ENCODE measurements at regions not wholly inside any gene's neighbourhood (a gene's known extent, or its start where the extent isn't known, plus 50 kb on each side); places are given as distances from the start of the nearest gene placed in this dataset.

GRCh38 chr4:136227315-136227714 lies 1305.0 kb downstream of the PCDH18 start:
- TF ChIP-seq ARNTL (CRISPR knock-in tag; IDR thresholded peaks at IDR 0.05; ENCODE audit: borderline replicate concordance, low read depth), result no peak
- no peak for TF ChIP-seq CSDC2 (CRISPR knock-in tag; IDR thresholded peaks at IDR 0.05)
- TF ChIP-seq CSRNP3 (CRISPR knock-in tag; IDR thresholded peaks at IDR 0.05), result no peak
- TF ChIP-seq PPARA (CRISPR knock-in tag; IDR thresholded peaks at IDR 0.05; ENCODE audit: borderline replicate concordance), result no peak
- no peak for TF ChIP-seq ZFP30 (CRISPR knock-in tag; IDR thresholded peaks at IDR 0.05)
- no peak for TF ChIP-seq GLIS3 (CRISPR knock-in tag; IDR thresholded peaks at IDR 0.05)
- no peak for TF ChIP-seq TCF4 (CRISPR knock-in tag; IDR thresholded peaks at IDR 0.05; ENCODE audit: borderline replicate concordance)
- no peak for TF ChIP-seq ZC3H10 (CRISPR knock-in tag; IDR thresholded peaks at IDR 0.05)
- TF ChIP-seq CREB5 (CRISPR knock-in tag; IDR thresholded peaks at IDR 0.05; ENCODE audit: low read depth), result no peak
- TF ChIP-seq ESRRG (CRISPR knock-in tag; IDR thresholded peaks at IDR 0.05), result no peak
- TF ChIP-seq BACH2 (CRISPR knock-in tag; IDR thresholded peaks at IDR 0.05; ENCODE audit: borderline replicate concordance), result no peak
- no peak for TF ChIP-seq RARB (CRISPR knock-in tag; IDR thresholded peaks at IDR 0.05)
- no peak for TF ChIP-seq ISL1 (CRISPR knock-in tag; IDR thresholded peaks at IDR 0.05)
- no peak for ATAC-seq

DNA sequence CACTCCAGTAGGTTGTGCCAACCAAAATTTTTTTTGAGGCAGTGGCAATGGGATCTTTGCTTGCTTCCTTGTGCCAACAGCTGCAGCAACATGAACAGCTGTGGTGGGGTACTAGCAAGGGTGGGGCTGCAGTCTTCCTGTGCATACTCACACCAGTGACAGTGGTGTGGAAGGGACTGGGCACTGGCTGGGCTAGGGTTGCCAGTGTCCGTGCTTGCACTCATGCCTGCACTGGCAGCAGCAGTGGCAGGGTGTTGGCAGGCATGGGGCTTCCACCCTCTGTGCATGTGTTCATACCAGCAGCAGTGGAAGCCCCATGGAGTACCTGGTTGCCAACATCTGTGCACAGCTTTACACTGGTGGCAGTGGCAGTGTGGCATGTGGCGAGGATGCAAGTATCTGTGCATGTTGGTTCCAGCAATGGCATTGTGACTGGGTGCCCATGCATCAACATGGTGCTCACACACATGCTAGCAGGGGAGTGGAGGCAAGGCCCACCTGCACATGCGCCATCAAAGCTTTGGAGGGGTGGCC lies 1312.6 kb downstream of the PCDH18 start:
- ATAC-seq, result no peak
- no peak for TF ChIP-seq SNAI2 (CRISPR knock-in tag; IDR thresholded peaks at IDR 0.05)
- TF ChIP-seq TOX (CRISPR knock-in tag; IDR thresholded peaks at IDR 0.05; ENCODE audit: borderline replicate concordance), result no peak
- no peak for TF ChIP-seq ARNTL (CRISPR knock-in tag; IDR thresholded peaks at IDR 0.05; ENCODE audit: borderline replicate concordance, low read depth)
- TF ChIP-seq ZNF565 (CRISPR knock-in tag; conservative IDR thresholded peaks at IDR 0.05; ENCODE audit: low read depth), result no peak
- no peak for TF ChIP-seq ZFP30 (CRISPR knock-in tag; IDR thresholded peaks at IDR 0.05)
- TF ChIP-seq PATZ1 (CRISPR knock-in tag; IDR thresholded peaks at IDR 0.05; ENCODE audit: borderline replicate concordance), result no peak
- no peak for TF ChIP-seq CREB5 (CRISPR knock-in tag; IDR thresholded peaks at IDR 0.05; ENCODE audit: low read depth)
- no peak for TF ChIP-seq ZNF8 (CRISPR knock-in tag; IDR thresholded peaks at IDR 0.05)
- no peak for TF ChIP-seq ISL1 (CRISPR knock-in tag; IDR thresholded peaks at IDR 0.05)
- no peak for TF ChIP-seq POU6F1 (CRISPR knock-in tag; IDR thresholded peaks at IDR 0.05; ENCODE audit: borderline replicate concordance, low read depth)
- TF ChIP-seq ZFP3 (CRISPR knock-in tag; IDR thresholded peaks at IDR 0.05), result no peak
- no peak for TF ChIP-seq CSDC2 (CRISPR knock-in tag; IDR thresholded peaks at IDR 0.05)
- no peak for TF ChIP-seq ZNF70 (CRISPR knock-in tag; IDR thresholded peaks at IDR 0.05)
- no peak for TF ChIP-seq OSR1 (CRISPR knock-in tag; IDR thresholded peaks at IDR 0.05)

GRCh38 chr4:136203199-136203598 lies 1329.1 kb downstream of the PCDH18 start:
- no peak for ATAC-seq
- no peak for TF ChIP-seq CSDC2 (CRISPR knock-in tag; IDR thresholded peaks at IDR 0.05)
- no peak for TF ChIP-seq PATZ1 (CRISPR knock-in tag; IDR thresholded peaks at IDR 0.05; ENCODE audit: borderline replicate concordance)
- no peak for TF ChIP-seq POU6F1 (CRISPR knock-in tag; IDR thresholded peaks at IDR 0.05; ENCODE audit: borderline replicate concordance, low read depth)
- no peak for TF ChIP-seq ZNF70 (CRISPR knock-in tag; IDR thresholded peaks at IDR 0.05)
- TF ChIP-seq BACH2 (CRISPR knock-in tag; IDR thresholded peaks at IDR 0.05; ENCODE audit: borderline replicate concordance), result no peak
- no peak for TF ChIP-seq CREB5 (CRISPR knock-in tag; IDR thresholded peaks at IDR 0.05; ENCODE audit: low read depth)
- TF ChIP-seq OSR1 (CRISPR knock-in tag; IDR thresholded peaks at IDR 0.05), result no peak
- TF ChIP-seq CSRNP3 (CRISPR knock-in tag; IDR thresholded peaks at IDR 0.05), result no peak
- no peak for TF ChIP-seq SNAI2 (CRISPR knock-in tag; IDR thresholded peaks at IDR 0.05)
- no peak for TF ChIP-seq ISL1 (CRISPR knock-in tag; IDR thresholded peaks at IDR 0.05)
- TF ChIP-seq GLIS3 (CRISPR knock-in tag; IDR thresholded peaks at IDR 0.05), result no peak
- no peak for TF ChIP-seq ZNF8 (CRISPR knock-in tag; IDR thresholded peaks at IDR 0.05)

Measured in SK-N-SH treated with all-trans-retinoic acid at 6 μM for 48 hours (cell line).